HG03095 (cell line): ENCODE measurements at regions not wholly inside any gene's neighbourhood (a gene's known extent, or its start where the extent isn't known, plus 50 kb on each side); places are given as distances from the start of the nearest gene placed in this dataset.
"Not testable (repeated sequence)": the region's sequence is repeated elsewhere in the genome, so short reads cannot be mapped to it uniquely, and the experiment has no call there.

Experiments used
- ATAC-seq: cut with Tn5 transposase; IDR thresholded peaks from one replicate; pipeline ENCODE4 v1.9.1; 2021; ENCODE audit warnings: moderate library complexity; ENCODE audit not compliant: unreplicated experiment

DNA sequence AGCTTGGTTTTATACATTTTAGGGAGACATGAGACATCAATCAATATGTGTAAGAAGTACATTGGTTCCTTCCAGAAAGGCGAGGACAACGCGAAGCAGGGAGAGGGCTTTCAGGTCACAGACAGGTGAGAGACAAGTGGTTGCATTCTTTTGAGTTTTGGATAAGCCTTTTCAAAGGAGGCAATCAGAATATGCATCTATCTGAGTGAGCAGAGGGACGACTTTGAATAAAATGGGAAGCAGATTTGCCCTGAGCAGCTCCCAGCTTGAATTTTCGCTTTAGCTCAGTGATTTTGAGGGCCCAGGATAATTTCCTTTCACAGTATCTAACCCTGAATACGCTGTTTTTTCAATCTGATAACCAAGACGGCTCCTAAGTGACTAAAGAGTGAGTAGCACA lies 82.5 kb upstream of the MYO3A start:
- ATAC-seq: no peak

DNA sequence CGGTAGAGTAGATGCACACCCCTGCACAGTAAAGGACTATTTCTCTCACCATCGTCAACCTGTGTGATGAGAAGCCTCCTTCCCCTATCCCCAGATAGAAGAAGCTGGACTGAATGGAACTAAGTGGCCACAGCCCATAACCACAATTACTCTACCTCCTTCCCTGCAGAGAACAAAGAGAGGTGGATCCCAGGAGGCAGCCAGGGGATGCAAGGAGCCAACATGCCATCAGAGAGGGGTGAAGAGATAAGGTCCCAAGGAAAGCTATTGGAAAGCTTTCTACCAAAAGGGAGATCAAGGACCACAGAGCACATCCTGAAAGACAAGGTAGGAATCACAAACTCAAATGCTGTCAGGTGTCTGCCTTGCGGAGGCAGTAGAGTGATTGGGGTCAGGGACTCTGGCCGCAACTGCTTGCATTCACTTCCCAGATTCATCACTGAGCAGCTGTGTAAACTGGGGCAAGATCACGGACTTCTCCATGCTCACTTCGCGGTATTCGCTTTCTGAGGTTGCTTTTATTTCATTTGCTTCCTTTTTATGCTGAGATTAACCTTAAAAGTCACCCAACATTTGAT lies 81.6 kb upstream of the MYO3A start:
- ATAC-seq: no peak

DNA sequence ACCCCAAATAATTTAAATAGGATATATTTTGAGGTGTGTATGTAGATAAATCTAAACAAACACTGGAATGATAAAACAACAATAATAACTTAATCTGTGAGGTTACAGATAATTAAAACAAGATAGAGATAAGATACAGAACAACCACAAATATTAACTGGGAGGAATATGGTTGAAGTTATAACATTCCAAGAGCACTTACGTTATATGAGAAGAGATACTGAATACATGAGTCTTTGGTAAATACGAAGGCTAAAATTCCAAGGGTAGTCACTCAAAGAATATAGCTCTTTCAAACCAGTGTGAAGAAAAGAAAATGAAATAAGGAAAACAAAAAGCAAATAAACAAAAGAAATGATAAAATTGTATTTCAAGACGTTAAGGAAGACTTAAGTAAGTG lies 76.0 kb upstream of the MYO3A start:
- no peak for ATAC-seq

DNA sequence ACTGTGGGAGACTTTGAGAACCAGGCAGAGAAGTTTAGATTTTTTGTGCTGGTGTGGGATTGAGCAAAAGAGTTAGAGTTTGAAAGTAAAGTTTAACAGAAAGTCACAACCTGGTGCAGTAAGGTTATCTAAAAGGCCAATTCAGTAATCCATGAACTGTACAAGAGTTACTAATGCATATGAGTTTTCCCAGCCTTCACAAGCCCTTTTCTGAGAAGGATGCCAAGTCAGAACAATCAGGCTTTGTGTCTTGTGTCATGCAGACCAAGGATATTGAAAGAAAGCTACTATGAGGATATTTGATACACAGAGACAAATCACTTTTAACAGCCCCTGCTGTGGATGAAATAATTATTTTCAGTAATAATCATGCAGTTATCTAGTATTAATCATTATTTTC lies 68.8 kb upstream of the MYO3A start:
- no peak for ATAC-seq

DNA sequence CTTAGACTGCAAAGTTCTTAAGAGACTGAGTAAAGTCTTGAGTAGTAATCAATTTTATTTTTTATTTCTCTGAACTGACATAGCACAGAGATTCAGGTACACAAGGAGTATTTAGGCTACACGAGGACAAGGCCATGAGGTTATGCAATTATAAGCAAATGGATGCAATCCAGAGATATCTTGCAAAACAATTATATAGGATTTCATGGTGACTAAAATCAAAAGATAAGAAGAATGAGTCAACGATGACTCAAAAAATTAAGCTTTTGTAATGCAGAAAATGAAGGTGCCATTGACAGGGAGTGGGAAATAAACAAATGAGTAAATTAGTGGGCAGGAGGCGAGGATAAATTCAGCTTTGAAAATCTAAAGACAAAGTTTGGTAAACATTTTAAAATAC lies 66.7 kb upstream of the MYO3A start:
- no peak for ATAC-seq

DNA sequence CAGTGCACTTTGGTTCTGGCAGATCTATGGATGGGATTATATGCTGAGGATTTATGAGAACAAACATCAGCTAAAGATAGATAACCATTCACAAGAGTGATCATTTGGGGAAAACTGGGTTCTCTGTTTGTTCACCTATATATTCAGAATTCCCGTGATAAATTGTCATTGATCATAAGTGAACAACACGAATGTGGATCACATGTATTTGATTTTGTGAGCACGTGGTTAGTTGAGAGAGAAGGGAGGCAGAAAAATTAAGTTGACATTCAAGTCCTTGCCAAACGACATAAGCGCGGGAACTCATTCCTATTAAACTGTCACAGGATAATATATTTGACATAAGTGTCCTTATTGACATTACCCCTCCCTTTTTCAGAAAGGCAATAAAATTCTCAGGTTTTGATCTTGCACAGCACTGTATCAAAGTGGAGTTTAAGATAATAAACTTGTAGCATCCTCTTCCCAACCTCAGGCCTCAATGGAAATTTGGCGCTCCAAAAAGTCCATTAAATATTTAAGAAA lies 64.9 kb upstream of the MYO3A start:
- no peak for ATAC-seq

DNA sequence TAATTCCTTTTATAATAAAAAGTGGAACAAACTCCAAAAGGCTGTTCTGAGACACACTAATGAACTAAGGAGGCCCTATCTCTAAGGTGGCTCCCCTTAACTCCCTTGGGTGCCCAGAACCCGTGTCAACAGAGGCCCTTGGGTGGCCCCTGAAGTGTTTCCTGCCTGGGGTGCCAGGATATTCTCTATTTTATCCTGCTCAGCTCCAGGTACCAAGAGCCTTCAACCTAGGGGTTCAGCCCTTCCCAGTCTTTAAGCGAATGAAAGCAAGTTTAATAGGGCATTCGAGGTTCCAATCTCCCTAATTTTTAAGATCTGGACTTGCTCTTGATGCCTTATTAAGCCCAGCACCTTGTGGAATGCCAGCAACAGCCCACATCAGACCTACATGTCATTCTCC lies 64.4 kb upstream of the MYO3A start:
- ATAC-seq: no peak

DNA sequence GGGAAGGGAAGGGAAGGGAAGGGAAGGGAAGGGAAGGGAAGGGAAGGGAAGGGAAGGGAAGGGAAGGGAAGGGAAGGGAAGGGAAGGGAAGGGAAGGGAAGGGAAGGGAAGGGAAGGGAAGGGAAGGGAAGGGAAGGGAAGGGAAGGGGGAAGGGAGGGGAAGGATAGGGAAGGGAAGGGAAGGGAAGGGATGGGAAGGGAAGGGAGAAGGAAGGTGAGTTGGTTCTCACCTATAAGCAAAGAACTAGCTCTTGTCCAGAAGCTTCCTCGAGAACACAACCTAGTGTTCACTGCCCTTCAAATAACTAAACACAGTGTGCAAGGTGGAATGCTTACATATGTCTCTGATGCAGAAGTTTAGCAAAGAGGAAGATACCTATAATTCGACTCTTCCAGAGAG lies 59.6 kb upstream of the MYO3A start:
- not testable (repeated sequence) for ATAC-seq

DNA sequence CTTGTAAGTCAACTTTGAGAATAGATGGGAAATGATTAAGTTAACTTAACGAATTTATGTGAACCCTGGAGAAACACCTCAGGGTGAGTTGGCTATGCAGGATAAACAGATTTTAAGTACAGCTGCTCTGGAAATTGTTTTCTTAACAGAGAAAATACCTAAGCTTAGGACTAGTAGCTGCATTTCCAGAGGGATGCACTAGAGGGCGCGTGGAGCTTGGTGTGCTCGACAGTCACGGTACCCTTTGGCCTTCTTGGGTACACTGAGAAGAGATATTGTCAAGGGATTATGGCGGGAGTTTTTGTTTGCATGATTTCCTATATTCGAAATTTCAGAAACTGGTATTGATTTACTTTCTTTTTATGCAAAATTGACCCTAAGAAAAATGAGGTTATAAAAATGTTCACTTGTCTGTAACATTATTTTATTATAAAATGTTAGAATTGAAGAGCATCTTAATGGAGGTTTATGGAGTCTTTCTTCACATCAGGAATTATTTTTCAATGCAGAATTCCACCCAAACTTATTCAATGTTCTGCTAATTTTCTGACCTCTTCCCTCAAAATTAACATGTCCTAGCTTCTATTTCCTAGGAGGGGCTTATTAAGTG lies 58.4 kb upstream of the MYO3A start:
- ATAC-seq: peak; percentile 85

DNA sequence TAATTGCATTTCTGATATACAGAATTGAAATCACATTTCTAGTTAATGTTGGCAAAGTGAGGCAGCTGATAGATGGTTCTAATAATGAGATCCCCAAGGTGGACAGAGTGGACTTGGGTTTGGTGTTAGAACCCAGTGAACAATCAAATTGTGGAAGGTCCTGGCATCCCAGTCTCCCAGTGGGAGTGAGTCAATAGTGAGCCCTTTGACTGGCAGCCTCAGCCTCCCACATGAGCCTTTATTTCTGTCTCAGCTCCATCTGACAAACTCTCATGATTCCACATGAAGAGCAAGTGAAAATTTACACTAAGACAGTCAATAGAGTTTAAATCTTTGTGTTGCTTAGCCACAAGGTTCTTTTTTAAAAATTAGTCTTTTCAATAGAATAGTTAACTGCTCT lies 56.7 kb upstream of the MYO3A start:
- no peak for ATAC-seq
